ENCODE measurements at regions not wholly inside any gene's neighbourhood (a gene's known extent, or its start where the extent isn't known, plus 50 kb on each side); places are given as distances from the start of the nearest gene placed in this dataset.

DNA sequence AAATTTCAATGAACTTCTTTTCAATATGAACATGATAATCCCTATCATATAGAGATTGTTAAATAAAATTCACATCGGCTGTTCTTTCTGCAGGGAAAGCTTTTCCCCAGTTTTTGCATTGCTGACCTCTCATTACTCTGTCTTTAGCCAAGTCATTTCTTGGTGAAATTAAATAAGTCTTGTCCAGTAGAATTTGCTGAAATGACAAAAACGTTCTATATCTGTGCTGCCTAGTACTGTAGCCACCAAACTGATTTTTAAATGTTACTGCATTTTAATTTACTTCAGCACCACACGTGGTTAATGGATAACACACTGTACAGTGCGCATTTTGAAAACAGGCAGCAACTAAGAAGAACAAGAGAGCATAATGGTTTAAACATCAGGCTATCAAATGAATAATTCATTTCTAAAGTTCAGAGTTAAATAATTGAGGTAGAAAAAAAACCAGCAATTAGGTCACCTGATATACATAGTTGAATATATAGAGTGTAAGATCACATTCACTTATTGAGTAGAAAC lies 178.9 kb downstream of the LIG4 start:
- TF ChIP-seq, protein P1, sequence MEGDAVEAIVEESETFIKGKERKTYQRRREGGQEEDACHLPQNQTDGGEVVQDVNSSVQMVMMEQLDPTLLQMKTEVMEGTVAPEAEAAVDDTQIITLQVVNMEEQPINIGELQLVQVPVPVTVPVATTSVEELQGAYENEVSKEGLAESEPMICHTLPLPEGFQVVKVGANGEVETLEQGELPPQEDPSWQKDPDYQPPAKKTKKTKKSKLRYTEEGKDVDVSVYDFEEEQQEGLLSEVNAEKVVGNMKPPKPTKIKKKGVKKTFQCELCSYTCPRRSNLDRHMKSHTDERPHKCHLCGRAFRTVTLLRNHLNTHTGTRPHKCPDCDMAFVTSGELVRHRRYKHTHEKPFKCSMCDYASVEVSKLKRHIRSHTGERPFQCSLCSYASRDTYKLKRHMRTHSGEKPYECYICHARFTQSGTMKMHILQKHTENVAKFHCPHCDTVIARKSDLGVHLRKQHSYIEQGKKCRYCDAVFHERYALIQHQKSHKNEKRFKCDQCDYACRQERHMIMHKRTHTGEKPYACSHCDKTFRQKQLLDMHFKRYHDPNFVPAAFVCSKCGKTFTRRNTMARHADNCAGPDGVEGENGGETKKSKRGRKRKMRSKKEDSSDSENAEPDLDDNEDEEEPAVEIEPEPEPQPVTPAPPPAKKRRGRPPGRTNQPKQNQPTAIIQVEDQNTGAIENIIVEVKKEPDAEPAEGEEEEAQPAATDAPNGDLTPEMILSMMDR (IDR thresholded peaks at IDR 0.05), result no peak
- no peak for TF ChIP-seq POLR2A (IDR thresholded peaks at IDR 0.05)
